COR-L47 (cell line): ENCODE measurements at regions not wholly inside any gene's neighbourhood (a gene's known extent, or its start where the extent isn't known, plus 50 kb on each side); places are given as distances from the start of the nearest gene placed in this dataset.
"Not testable (repeated sequence)": the region's sequence is repeated elsewhere in the genome, so short reads cannot be mapped to it uniquely, and the experiment has no call there.

Experiments used
- DNase-seq: peaks from one replicate; lab custom pipeline; 2025; lab: John Stamatoyannopoulos, UW

- DNase-seq = no peak
Observed at GRCh38 chr2:150850641-150851040, 363.2 kb upstream of the RND3 start.

DNA sequence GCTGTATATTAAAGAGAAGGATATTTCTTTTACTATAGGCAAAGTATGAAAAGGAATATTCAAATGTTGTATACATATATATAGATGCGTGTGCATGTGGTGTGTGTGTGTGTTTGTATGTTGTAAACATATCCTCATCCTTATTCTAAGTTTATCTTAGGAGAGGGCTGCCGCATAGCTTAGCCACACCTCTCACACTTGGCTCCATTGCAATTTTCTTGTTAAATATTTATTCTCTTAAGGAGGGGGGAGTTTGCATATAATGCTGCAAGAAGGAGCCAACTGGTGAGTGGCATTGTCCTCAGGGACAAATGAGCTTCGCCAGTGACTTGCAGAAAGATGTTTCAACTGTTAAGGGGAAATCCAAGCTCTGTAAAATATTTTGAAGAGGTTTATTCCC, 360.1 kb upstream of the RND3 start:
- no peak for DNase-seq

- DNase-seq = no peak
Observed at GRCh38 chr2:150846691-150847090, 359.2 kb upstream of the RND3 start.

GRCh38 chr2:150832686-150833085, 345.2 kb upstream of the RND3 start:
- no peak for DNase-seq

DNA sequence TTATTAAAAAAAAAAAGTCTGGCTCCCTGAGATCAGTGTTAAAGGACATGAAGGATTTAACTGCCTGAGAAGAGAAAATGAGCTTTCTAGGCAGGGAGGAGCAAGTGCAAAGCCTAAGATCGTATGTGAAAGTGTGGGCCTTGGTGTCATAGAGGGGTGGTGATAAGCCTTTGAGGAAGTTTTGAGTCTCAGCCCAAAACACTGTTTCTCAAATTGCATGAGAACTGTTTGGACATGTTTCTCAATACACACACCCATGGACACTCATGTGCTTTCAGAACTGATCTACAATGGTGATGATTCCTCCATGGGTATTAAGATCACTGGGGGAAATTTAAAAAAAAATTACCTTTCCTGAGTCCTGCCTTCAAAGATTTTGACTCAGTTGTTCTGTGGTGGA, 336.7 kb upstream of the RND3 start:
- no peak for DNase-seq

GRCh38 chr2:150817422-150817821, 330.0 kb upstream of the RND3 start:
- DNase-seq = no peak

- DNase-seq = no peak
Observed at GRCh38 chr2:150812664-150813367, 325.3 kb upstream of the RND3 start.

- DNase-seq = no peak
Observed at GRCh38 chr2:150812066-150812465, 324.6 kb upstream of the RND3 start.

DNA sequence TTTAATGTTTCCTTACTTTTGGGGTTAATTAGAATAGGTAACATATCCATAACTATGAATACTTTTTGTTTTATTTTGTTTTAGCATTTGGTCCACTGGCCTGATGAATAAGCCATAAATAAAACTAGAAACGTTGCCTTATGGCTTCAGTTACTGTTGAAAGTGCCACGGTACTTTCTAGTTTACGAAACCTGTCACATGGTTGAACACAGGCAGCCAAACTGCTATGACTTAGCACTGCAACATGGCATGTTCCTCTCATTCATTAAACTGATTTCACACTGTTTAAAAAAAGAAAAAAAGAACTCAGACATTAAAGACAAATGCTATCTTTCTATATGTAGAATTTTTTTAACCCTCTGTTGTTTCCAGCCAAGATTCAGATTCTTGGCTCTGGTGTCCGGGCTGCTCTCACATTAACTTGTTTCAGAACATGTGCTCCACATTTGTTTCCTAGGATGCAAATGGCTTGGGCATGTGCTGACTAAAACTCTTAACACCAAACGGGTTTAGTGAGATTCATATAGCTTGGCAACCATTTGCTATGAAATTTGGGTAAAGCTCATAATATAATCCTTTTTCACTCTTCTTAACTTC, 323.9 kb upstream of the RND3 start:
- no peak for DNase-seq

- no peak for DNase-seq
Observed at GRCh38 chr2:150809103-150809502, 321.6 kb upstream of the RND3 start.

DNA sequence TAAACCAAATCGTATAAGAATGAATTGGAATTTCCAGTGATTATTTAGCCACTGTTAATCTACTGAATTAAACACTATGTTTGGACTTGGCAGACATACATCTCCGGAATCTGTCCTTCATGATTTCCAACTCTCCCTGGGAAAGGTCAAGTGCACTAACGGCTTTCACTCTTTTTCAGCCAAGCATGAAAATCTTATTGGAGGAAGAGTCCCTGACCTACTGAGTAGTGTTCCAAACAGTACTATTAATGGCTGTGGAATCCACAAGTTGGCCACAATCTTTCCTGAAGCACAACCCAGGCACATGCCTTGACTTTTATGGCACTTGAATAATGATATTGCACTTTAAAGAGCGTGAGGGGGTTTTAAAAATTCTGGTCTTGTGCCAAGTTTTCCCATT, 318.9 kb upstream of the RND3 start:
- DNase-seq = no peak

GRCh38 chr2:150803689-150804398, 316.4 kb upstream of the RND3 start:
- DNase-seq = no peak

- DNase-seq = no peak
Observed at GRCh38 chr2:150802635-150803034, 315.2 kb upstream of the RND3 start.

DNA sequence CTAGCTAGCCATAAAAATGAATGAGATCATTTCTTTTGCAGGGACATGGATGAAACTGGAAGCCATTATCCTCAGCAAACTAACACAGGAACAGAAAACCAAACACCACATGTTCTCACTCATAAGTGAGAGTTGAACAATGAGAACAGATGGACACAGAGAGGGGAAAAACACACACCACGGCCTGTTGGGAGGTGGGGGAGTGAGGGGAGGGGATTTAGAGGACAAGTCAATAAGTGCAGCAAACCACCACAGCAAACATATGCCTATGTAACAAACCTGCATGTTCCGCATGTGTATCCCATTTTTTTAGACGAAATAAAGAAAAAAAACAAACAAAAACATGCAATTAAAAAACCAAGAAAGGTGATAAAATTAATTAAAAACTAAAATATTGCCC, 308.8 kb upstream of the RND3 start:
- not testable (repeated sequence) for DNase-seq

- no peak for DNase-seq
Observed at GRCh38 chr2:150792780-150793300, 305.4 kb upstream of the RND3 start.

GRCh38 chr2:150791567-150791966, 304.1 kb upstream of the RND3 start:
- DNase-seq = no peak

DNA sequence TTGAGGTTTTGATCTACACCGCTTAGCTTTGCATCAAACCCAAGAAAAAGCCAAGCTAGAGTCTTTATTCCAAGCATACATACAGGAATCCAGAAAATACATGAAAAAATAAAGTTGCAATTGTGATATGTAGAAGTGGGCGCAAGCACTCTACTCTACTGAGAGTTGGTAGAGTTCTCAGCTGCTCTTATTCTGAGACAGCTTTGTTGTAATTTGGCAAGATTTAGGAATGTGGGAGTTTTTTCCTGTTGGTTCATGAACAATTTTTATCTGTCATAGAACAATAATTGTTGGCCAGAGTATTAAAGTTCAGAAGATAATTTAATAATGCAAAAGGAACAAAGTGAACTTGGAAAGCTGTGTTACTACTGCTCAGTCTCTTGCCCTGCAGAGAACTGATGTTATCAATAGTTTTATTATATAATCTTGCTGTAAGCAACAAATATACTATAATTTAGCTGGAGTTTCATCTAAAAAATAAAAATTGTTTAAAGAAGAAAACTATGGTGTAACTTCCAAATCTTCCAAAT, 302.0 kb upstream of the RND3 start:
- no peak for DNase-seq

DNA sequence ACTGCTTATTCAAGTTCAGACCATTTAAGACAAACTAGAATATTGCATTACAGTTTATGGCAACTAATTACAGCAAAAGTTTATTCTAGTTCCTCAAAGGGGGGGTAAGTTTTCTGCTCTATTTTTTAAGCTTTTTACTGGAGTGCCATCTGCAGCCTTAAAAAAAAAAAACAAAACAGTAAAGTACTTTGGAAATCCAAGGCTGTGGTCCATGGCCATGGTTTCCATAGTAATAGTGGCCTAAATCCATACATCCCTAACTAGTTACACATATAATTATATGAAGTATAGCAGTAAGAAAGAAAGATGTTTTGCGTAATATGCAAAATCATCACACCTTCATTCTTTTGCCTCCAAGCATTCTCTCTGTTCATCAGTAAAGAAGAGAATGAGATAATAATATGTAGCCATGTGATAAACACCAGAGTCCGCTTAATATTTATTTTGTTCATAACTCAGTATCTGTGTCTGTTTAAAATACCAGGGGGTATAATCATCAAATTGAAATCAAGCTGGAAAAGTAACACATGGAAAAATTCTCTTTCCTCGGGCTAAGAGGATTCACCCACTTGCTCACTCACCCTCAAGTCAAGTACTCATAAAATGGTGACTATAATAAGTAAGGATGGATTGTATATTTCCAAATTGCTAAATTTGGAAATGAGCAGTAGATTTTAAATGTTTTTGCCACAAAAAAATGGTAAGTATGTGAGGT, 301.1 kb upstream of the RND3 start:
- DNase-seq = no peak

DNA sequence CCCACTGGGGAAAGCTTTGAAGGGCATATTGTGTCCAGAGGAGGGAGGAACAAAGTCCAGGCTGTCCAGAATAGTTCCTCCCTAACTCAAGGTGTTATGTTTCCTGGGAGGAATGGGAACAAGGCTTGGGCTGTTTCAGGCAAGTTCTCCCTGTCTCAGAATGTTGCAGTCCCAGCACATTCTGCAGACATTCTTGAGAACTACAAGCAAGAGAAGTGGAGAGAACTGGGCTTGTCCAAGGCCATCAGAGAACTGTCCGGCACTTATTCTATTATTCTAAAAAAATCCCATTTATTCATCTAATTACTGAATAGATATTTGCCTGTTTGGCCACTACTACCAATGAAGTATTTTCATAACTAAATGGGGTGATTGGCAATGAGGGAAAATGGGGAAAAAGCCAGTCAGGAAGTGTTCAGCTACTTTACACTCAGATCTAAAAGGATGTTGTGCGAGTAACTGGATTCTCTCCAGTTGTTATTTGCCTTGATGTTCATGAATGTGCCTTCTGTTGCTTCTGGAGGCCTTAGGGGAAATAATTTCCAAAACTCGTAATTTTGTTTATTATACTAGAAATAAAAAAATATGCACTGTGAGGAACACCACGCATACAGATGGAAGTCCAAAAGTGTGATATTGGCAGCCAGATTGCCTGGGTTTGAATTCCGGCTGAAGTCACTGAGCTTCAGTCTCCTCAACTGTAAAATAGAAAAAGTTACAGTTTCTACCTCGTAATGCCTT, 300.1 kb upstream of the RND3 start:
- no peak for DNase-seq

GRCh38 chr2:150784389-150784788, 296.9 kb upstream of the RND3 start:
- DNase-seq = no peak

DNA sequence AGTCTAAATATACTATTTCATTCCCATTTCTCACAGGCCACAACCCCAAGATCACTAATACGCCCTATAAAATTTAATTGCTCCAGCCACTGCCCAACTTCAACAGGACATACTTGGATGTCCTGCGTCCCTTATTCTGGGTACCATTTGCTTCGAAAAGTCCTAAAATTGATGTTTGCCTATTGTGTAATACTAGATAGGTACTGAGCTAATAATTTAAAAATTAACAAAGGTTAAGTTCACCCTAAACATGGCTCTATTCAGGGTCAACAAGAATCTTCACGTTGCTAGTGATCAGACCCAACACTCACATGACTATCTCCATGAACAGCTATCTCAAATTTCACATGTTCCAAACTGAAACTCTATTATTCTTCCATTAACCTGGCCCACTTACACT, 296.4 kb upstream of the RND3 start:
- DNase-seq = no peak

DNA sequence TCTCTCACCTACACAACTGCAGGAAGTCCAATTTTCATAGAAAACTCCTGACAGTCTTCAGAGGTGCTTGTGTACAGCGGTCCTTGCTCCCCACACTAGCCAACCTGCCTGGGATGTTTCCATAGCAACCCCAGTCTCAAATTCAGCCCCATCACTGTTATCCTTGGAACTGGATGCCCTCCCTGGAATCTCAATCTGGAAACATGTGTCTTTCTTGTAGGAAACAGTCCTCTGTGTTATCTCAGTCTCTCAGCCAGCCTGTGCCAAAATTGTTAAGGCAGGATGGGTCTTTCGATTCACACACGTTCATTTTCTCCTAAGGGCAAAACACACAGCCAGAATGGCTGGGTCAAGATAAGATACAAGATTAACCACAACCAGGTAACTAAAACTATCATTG, 295.5 kb upstream of the RND3 start:
- no peak for DNase-seq
